Prostate gland (tissue), 2 donors: ENCODE measurements at regions not wholly inside any gene's neighbourhood (a gene's known extent, or its start where the extent isn't known, plus 50 kb on each side); places are given as distances from the start of the nearest gene placed in this dataset.

ENCODE experiments used
- CTCF ChIP-seq, 4 experiments: fragments of 200-600 bp in 2 of 4; fragments of 450-650 bp in 2 of 4; sonication (generic) in 2 of 4; IDR thresholded peaks; 1 replicate in 3 of 4; 2 replicates in 1 of 4; pipeline ENCODE4 v1.5.1; 2016 to 2019; ENCODE audit warnings: antibody characterized with exemption in 4 of 4, mild to moderate bottlenecking in 2 of 4, moderate library complexity in 2 of 4
- POLR2A ChIP-seq: fragments of 450-650 bp; IDR thresholded peaks from one replicate; pipeline ENCODE4 v1.6.1; 2016; ENCODE audit warnings: antibody characterized with exemption, mild to moderate bottlenecking

GRCh38 chr2:7420530-7420929 is 503.3 kb downstream of the RNF144A start:
- TF ChIP-seq POLR2A: no peak
- no peak for TF ChIP-seq CTCF (IDR thresholded peaks at IDR 0.05)
